ENCODE measurements at regions not wholly inside any gene's neighbourhood (a gene's known extent, or its start where the extent isn't known, plus 50 kb on each side); places are given as distances from the start of the nearest gene placed in this dataset.

- DNase-seq (ENCODE audit: low read depth in 3 of 3, low spot score in 2 of 3), result no peak
Observed at GRCh38 chr15:27623149-27623548, 476.0 kb downstream of the OCA2 start.

- DNase-seq (ENCODE audit: low read depth in 3 of 3, low spot score in 2 of 3), result no peak
Observed at GRCh38 chr15:27622371-27622770, 476.7 kb downstream of the OCA2 start.

- no peak for DNase-seq (ENCODE audit: low read depth in 3 of 3, low spot score in 2 of 3)
Observed at GRCh38 chr15:27619204-27619603, 479.9 kb downstream of the OCA2 start.

GRCh38 chr15:27617013-27617412, 482.1 kb downstream of the OCA2 start:
- no peak for DNase-seq (ENCODE audit: low read depth in 3 of 3, low spot score in 2 of 3)

GRCh38 chr15:27608248-27608647, 490.9 kb downstream of the OCA2 start:
- DNase-seq (ENCODE audit: low read depth in 3 of 3, low spot score in 2 of 3), result no peak

GRCh38 chr15:27601239-27601960, 497.7 kb downstream of the OCA2 start:
- no peak for DNase-seq (ENCODE audit: low read depth in 3 of 3, low spot score in 2 of 3)

GRCh38 chr15:27599034-27599433, 500.1 kb downstream of the OCA2 start:
- no peak for DNase-seq (ENCODE audit: low read depth in 3 of 3, low spot score in 2 of 3)

GRCh38 chr15:27598251-27599009, 500.7 kb downstream of the OCA2 start:
- no peak for DNase-seq (ENCODE audit: low read depth in 3 of 3, low spot score in 2 of 3)

- no peak for DNase-seq (ENCODE audit: low read depth in 3 of 3, low spot score in 2 of 3)
Observed at GRCh38 chr15:27595211-27595610, 503.9 kb downstream of the OCA2 start.

- DNase-seq (ENCODE audit: low read depth in 3 of 3, low spot score in 2 of 3), result peak in 1 of 3 donors; percentile 12
Observed at GRCh38 chr15:27592036-27592760, 506.9 kb downstream of the OCA2 start.

Data from right renal cortex interstitium (tissue), 3 donors.